Right lobe of liver (tissue), 4 donors: ENCODE measurements at regions not wholly inside any gene's neighbourhood (a gene's known extent, or its start where the extent isn't known, plus 50 kb on each side); places are given as distances from the start of the nearest gene placed in this dataset.

Source experiments
- POLR2A ChIP-seq: fragments of 450-650 bp; IDR thresholded peaks from one replicate; pipeline ENCODE4 v1.6.1; 2017; ENCODE audit warnings: antibody characterized with exemption, mild to moderate bottlenecking
- TF ChIP-seq, protein P1 (sequence below), 4 donors: fragments of 200-600 bp in 3 of 4; fragments of 450-650 bp in 1 of 4; IDR thresholded peaks; one replicate each; pipeline versions ENCODE4 v1.5.1 to v1.8.0; 2016 to 2022; ENCODE audit warnings: antibody characterized with exemption in 4 of 4, mild to moderate bottlenecking in 2 of 4
- donor health status: DM: no; HTN: no; CAD: no.
- donor health status: DM: no; HTN: no; CAD: no.
- donor health status: DM: no; HTN: yes; CAD: no.

DNA sequence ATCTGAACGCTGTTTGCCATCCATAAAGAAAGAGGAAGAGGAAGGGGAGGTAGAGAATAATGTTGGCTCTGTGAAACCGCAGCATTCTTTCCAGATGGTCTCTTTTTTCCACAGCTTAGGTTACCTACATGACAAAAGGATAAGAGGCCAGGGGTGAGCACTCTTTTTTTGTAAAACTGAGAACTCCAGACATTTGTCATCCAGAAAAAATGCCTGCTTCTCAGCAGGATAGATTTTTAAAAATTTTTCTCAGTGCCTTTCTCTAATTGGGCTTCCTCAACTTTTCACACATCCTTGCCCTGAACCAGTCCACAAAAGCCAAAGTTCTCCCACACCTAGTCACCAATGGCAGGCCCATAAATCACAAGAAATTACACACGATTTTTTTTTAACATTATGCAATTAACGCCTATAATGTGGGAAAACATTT is 158.1 kb upstream of the TENM3 start:
- TF ChIP-seq, protein P1, sequence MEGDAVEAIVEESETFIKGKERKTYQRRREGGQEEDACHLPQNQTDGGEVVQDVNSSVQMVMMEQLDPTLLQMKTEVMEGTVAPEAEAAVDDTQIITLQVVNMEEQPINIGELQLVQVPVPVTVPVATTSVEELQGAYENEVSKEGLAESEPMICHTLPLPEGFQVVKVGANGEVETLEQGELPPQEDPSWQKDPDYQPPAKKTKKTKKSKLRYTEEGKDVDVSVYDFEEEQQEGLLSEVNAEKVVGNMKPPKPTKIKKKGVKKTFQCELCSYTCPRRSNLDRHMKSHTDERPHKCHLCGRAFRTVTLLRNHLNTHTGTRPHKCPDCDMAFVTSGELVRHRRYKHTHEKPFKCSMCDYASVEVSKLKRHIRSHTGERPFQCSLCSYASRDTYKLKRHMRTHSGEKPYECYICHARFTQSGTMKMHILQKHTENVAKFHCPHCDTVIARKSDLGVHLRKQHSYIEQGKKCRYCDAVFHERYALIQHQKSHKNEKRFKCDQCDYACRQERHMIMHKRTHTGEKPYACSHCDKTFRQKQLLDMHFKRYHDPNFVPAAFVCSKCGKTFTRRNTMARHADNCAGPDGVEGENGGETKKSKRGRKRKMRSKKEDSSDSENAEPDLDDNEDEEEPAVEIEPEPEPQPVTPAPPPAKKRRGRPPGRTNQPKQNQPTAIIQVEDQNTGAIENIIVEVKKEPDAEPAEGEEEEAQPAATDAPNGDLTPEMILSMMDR (IDR thresholded peaks at IDR 0.05): no peak
- TF ChIP-seq POLR2A: no peak
